GM23248 (cell line): ENCODE measurements at regions not wholly inside any gene's neighbourhood (a gene's known extent, or its start where the extent isn't known, plus 50 kb on each side); places are given as distances from the start of the nearest gene placed in this dataset.

ENCODE experiments used
- EZH2 ChIP-seq: fragments of 200-600 bp; sonication (generic); IDR thresholded peaks from 2 replicates; pipeline ENCODE4 v1.6.1; 2018; ENCODE audit warnings: antibody characterized with exemption, mild to moderate bottlenecking; ENCODE audit not compliant: insufficient read depth, poor library complexity, severe bottlenecking
- EZH2phosphoT487 ChIP-seq: fragments of 200-600 bp; sonication (generic); IDR thresholded peaks from 2 replicates; pipeline ENCODE4 v1.6.1; 2018; ENCODE audit warnings: antibody characterized with exemption, moderate library complexity, mild to moderate bottlenecking, low read depth; ENCODE audit not compliant: insufficient read depth

DNA sequence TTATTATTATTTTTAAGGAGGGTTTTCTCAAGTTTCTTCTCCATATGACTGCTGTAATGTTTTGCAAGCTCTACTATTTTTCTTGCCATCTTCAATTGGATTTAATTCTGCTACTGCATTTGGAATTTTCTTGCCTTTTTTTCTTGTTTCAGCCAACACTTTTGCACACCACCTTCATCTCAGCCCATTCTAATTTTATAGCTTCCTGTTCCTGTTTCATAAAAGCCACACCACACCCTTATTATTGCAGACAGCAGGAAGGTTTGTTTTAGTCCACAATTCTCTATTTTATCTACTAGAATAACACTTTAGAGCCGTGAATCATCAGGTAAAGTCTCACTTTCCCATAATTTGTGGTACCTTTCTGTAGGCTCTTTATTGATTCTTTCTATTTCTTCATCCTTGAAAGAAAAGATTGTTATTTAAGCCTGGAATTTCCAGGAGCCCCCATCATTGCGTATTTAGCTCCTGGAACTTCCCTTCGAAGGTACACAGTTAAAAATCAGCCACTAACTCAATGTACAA lies 209.3 kb upstream of the TBX20 start:
- TF ChIP-seq EZH2 (no peak), EZH2phosphoT487 (no peak)
